ENCODE measurements at regions not wholly inside any gene's neighbourhood (a gene's known extent, or its start where the extent isn't known, plus 50 kb on each side); places are given as distances from the start of the nearest gene placed in this dataset.

GRCh38 chr20:60877071-60877857 is 374.8 kb upstream of the CDH4 start:
- Histone ChIP-seq H3K4me3 (ENCODE audit: low read depth, low read length) (no peak overlapping the region), H3K27ac (ENCODE audit: extremely low read depth, low read depth, low read length) (no peak overlapping the region), H3K9me3 (ENCODE audit: control insufficient read depth, insufficient read depth, low read depth, low read length) (no peaks in the 10 kb centered on the region), H3K4me1 (ENCODE audit: control insufficient read depth, insufficient read depth, low read length) (no peaks in the 10 kb centered on the region), H3K36me3 (ENCODE audit: control insufficient read depth in 2 of 2, insufficient read depth in 1 of 2, low read length in 2 of 2) (no peaks in the 10 kb centered on the region)
- ChIA-PET CTCF (no interaction called here), POLR2A (no interaction called here)
- TF ChIP-seq ZNF571 (tag by site-specific recombination; IDR thresholded peaks at IDR 0.05) (no peak), ZNF404 (tag by site-specific recombination; IDR thresholded peaks at IDR 0.05) (no peak), ZBTB1 (tag by site-specific recombination; IDR thresholded peaks at IDR 0.05) (no peak), ZNF350 (tag by site-specific recombination; IDR thresholded peaks at IDR 0.05) (no peak), ZNF169 (tag by site-specific recombination; IDR thresholded peaks at IDR 0.05) (no peak), ZNF626 (tag by site-specific recombination; IDR thresholded peaks at IDR 0.05) (no peak), SALL2 (tag by site-specific recombination; IDR thresholded peaks at IDR 0.05; ENCODE audit: borderline replicate concordance) (no peak), CTCF (tag by site-specific recombination; IDR thresholded peaks at IDR 0.05) (no peak), TCF7L2 (IDR thresholded peaks at IDR 0.05; ENCODE audit: borderline replicate concordance, low read depth, low read length) (no peak), ZNF132 (tag by site-specific recombination; IDR thresholded peaks at IDR 0.05; ENCODE audit: borderline replicate concordance) (no peak), ZNF18 (tag by site-specific recombination; IDR thresholded peaks at IDR 0.05) (no peak), ZNF473 (tag by site-specific recombination; IDR thresholded peaks at IDR 0.05) (no peak), ZBTB49 (tag by site-specific recombination; IDR thresholded peaks at IDR 0.05; ENCODE audit: low read depth) (no peak), ZNF544 (tag by site-specific recombination; IDR thresholded peaks at IDR 0.05) (no peak), ZXDB (tag by site-specific recombination; IDR thresholded peaks at IDR 0.05) (no peak), ZNF239 (tag by site-specific recombination; IDR thresholded peaks at IDR 0.05) (no peak), ZBTB20 (tag by site-specific recombination; IDR thresholded peaks at IDR 0.05) (no peak), ZNF510 (tag by site-specific recombination; IDR thresholded peaks at IDR 0.05; ENCODE audit: insufficient replicate concordance) (no peak), ZNF292 (tag by site-specific recombination; IDR thresholded peaks at IDR 0.05; ENCODE audit: borderline replicate concordance, low read depth) (no peak)

- no peaks in the 10 kb centered on the region for H3K36me3 ChIP-seq (ENCODE audit: control insufficient read depth in 2 of 2, insufficient read depth in 1 of 2, low read length in 2 of 2)
- CTCF ChIA-PET: interaction anchor here (0.6 kb wide), 1 partner anchor 43 kb away, joined by 3 read pairs; no protein-coding TSS in a partner anchor
- H3K4me3 ChIP-seq (ENCODE audit: low read depth, low read length): no peak overlapping the region
- no peaks in the 10 kb centered on the region for H3K4me1 ChIP-seq (ENCODE audit: control insufficient read depth, insufficient read depth, low read length)
- TF ChIP-seq ZBTB17 (tag by site-specific recombination; IDR thresholded peaks at IDR 0.05) (no peak), ZBTB7A (tag by site-specific recombination; IDR thresholded peaks at IDR 0.05; ENCODE audit: low read depth) (no peak), ZNF623 (tag by site-specific recombination; IDR thresholded peaks at IDR 0.05) (no peak), ZBTB11 (tag by site-specific recombination; conservative IDR thresholded peaks at IDR 0.05; ENCODE audit: low read depth) (no peak), ZIC2 (tag by site-specific recombination; IDR thresholded peaks at IDR 0.05) (no peak), HOXC10 (CRISPR knock-in tag; IDR thresholded peaks at IDR 0.05) (no peak), ZNF18 (tag by site-specific recombination; IDR thresholded peaks at IDR 0.05) (no peak)
- POLR2A ChIA-PET: no interaction called here
- no peaks in the 10 kb centered on the region for H3K9me3 ChIP-seq (ENCODE audit: control insufficient read depth, insufficient read depth, low read depth, low read length)
- H3K27ac ChIP-seq (ENCODE audit: extremely low read depth, low read depth, low read length): no peak overlapping the region
These were observed 369.2 kb upstream of the CDH4 start for GRCh38 chr20:60882836-60883235.

Data from HEK293 (cell line).